Activated CD8-positive, alpha-beta T cell treated with anti-CD3 and anti-CD28 coated beads for 36 hours (primary cell): ENCODE measurements at regions not wholly inside any gene's neighbourhood (a gene's known extent, or its start where the extent isn't known, plus 50 kb on each side); places are given as distances from the start of the nearest gene placed in this dataset.

Experiments used
- ATAC-seq: fragments of 200-7000 bp; cut with Tn5 transposase; one replicate; pipeline ENCODE4 v1.10.0; 2021; ENCODE audit warnings: mild to moderate bottlenecking, moderate library complexity
- CTCF ChIA-PET: fragments of 350-600 bp; sonication (Branson Sonifier 250); formaldehyde crosslinking; loops from one replicate; lab custom pipeline; 2021; ENCODE audit warnings: antibody characterized with exemption; lab: Charles Lee
- POLR2A ChIA-PET: fragments of 350-600 bp; sonication (Branson Sonifier 250); formaldehyde crosslinking; loops from one replicate; lab custom pipeline; 2021; ENCODE audit warnings: antibody characterized with exemption; lab: Charles Lee
- DNase-seq: peaks from one replicate; pipeline ENCODE4 v3.0.0-alpha.2; 2020
- H3K27ac Mint-ChIP-seq: one replicate; pipeline ENCODE4 v1.8.0; 2021; ENCODE audit warnings: mild to moderate bottlenecking, mixed read lengths
- H3K27me3 Mint-ChIP-seq: one replicate; pipeline ENCODE4 v1.8.0; 2021; ENCODE audit warnings: mixed read lengths
- H3K36me3 Mint-ChIP-seq: one replicate; pipeline ENCODE4 v1.8.0; 2021; ENCODE audit warnings: low read depth, mixed read lengths
- H3K4me1 Mint-ChIP-seq: one replicate; pipeline ENCODE4 v1.8.0; 2021; ENCODE audit warnings: low read depth, mixed read lengths
- H3K4me3 Mint-ChIP-seq: one replicate; pipeline ENCODE4 v1.8.0; 2021; ENCODE audit warnings: mild to moderate bottlenecking, moderate library complexity, mixed read lengths
- H3K9me3 Mint-ChIP-seq: one replicate; pipeline ENCODE4 v1.8.0; 2021; ENCODE audit warnings: mixed read lengths
- CTCF ChIP-seq: fragments of 200-600 bp; IDR thresholded peaks from one replicate; pipeline ENCODE4 v1.8.0; 2022; ENCODE audit warnings: antibody characterized with exemption, mild to moderate bottlenecking
- intact Hi-C: fragments of 100-400 bp; cut with micrococcal nuclease; formaldehyde crosslinking; loops from one replicate; pipeline ENCODE4 v1.10.0; 2022

GRCh38 chr2:146537477-146537876 lies 1307.4 kb upstream of the ACVR2A start:
- ChIA-PET CTCF (no interaction called here), POLR2A (no interaction called here)
- no peak overlapping the region for H3K27ac Mint-ChIP-seq
- no peaks in the 10 kb centered on the region for H3K36me3 Mint-ChIP-seq
- ATAC-seq, result no peak
- H3K9me3 Mint-ChIP-seq, result peaks cover 2% of the 10 kb centered on the region
- no peak for DNase-seq
- H3K4me3 Mint-ChIP-seq, result no peak overlapping the region
- H3K27me3 Mint-ChIP-seq, result no peaks in the 10 kb centered on the region
- intact Hi-C loops, result no loop called here
- no peaks in the 10 kb centered on the region for H3K4me1 Mint-ChIP-seq
- TF ChIP-seq CTCF, result no peak

DNA sequence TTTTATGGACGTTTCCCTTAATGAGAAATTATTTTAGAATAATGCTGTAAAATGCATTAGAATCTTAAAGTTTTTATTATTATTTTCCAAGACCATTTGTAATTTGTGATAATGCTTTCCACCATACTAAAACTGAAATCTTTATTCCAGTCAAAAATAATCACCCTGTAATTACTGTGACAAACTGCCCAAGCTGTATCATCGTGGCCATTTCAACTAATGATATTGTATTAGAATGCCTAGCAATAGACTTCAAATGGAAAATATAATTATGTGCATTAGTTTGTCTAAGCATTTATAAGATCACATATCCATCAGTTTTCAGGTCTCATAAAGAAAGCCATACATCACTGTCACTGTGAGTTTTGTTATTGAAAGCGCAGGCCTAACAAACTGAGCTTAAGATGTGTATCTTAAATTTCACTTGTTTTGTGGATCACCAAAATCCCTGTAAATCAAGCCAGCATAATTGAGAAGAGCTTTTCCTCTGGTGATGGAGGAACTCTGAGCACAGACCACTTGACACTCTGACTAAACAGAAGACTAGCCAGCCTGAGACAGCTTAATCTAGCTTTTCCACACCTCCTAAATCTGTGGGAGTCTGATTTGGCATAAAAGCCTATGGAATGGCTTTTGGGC lies 1312.2 kb upstream of the ACVR2A start:
- intact Hi-C loops, result no loop called here

GRCh38 chr2:146532009-146532408 lies 1312.8 kb upstream of the ACVR2A start:
- H3K9me3 Mint-ChIP-seq, result peaks cover 2% of the 10 kb centered on the region
- DNase-seq (no peak), ATAC-seq (no peak)
- no peak overlapping the region for H3K27ac Mint-ChIP-seq
- no peak overlapping the region for H3K4me3 Mint-ChIP-seq
- TF ChIP-seq CTCF, result no peak
- H3K27me3 Mint-ChIP-seq, result no peaks in the 10 kb centered on the region
- intact Hi-C loops, result no loop called here
- no peaks in the 10 kb centered on the region for H3K4me1 Mint-ChIP-seq
- ChIA-PET POLR2A (no interaction called here), CTCF (no interaction called here)
- no peaks in the 10 kb centered on the region for H3K36me3 Mint-ChIP-seq

More for the DNA sequence above, 1312.2 kb upstream of the ACVR2A start:
- peaks cover 2% of the 10 kb centered on the region for H3K9me3 Mint-ChIP-seq
- CTCF ChIA-PET, result no interaction called here
- ATAC-seq (no peak), DNase-seq (no peak)
- no peak for TF ChIP-seq CTCF
- H3K4me3 Mint-ChIP-seq, result no peak overlapping the region
- no peaks in the 10 kb centered on the region for H3K4me1 Mint-ChIP-seq
- no peak overlapping the region for H3K27ac Mint-ChIP-seq
- POLR2A ChIA-PET, result no interaction called here
- H3K27me3 Mint-ChIP-seq, result no peaks in the 10 kb centered on the region
- no peaks in the 10 kb centered on the region for H3K36me3 Mint-ChIP-seq

GRCh38 chr2:146530886-146531285 lies 1313.9 kb upstream of the ACVR2A start:
- CTCF ChIA-PET, result no interaction called here

GRCh38 chr2:146527166-146527565 lies 1317.7 kb upstream of the ACVR2A start:
- no peak for TF ChIP-seq CTCF
- no peak for ATAC-seq
- Mint-ChIP-seq H3K4me1 (no peaks in the 10 kb centered on the region), H3K4me3 (no peak overlapping the region), H3K27ac (no peak overlapping the region), H3K27me3 (no peaks in the 10 kb centered on the region), H3K36me3 (no peaks in the 10 kb centered on the region), H3K9me3 (no peaks in the 10 kb centered on the region)
- intact Hi-C loops, result no loop called here
- ChIA-PET POLR2A (no interaction called here), CTCF (no interaction called here)
- DNase-seq, result no peak

More at GRCh38 chr2:146530886-146531285, 1313.9 kb upstream of the ACVR2A start:
- no peak for ATAC-seq
- intact Hi-C loops, result no loop called here
- Mint-ChIP-seq H3K9me3 (no peaks in the 10 kb centered on the region), H3K4me3 (no peak overlapping the region), H3K27me3 (no peaks in the 10 kb centered on the region), H3K4me1 (no peaks in the 10 kb centered on the region), H3K27ac (no peak overlapping the region), H3K36me3 (no peaks in the 10 kb centered on the region)
- no peak for DNase-seq
- POLR2A ChIA-PET, result no interaction called here
- no peak for TF ChIP-seq CTCF
